ENCODE measurements at regions not wholly inside any gene's neighbourhood (a gene's known extent, or its start where the extent isn't known, plus 50 kb on each side); places are given as distances from the start of the nearest gene placed in this dataset.
"Not testable (repeated sequence)": the region's sequence is repeated elsewhere in the genome, so short reads cannot be mapped to it uniquely, and the experiment has no call there.

DNA sequence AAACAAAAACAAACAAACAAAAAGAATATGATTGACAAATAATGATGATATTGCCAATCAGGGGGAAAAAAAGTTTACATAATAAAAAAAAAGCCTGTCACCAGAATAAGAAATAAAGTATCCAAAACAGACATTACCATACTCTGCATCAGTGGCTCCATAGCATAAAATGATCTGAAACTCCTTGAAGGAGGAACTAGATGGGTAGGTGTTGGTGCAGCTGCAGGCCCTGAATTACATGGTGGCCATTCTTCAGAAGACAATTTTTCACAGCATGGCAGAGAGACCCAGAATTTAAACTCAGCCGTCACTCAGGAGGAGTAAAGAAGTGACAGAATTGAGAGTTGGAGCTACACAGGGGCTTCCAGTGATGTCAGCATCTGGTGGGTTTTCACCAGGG, 60.2 kb downstream of the GLUL start:
- no peak for FAIRE-seq

DNA sequence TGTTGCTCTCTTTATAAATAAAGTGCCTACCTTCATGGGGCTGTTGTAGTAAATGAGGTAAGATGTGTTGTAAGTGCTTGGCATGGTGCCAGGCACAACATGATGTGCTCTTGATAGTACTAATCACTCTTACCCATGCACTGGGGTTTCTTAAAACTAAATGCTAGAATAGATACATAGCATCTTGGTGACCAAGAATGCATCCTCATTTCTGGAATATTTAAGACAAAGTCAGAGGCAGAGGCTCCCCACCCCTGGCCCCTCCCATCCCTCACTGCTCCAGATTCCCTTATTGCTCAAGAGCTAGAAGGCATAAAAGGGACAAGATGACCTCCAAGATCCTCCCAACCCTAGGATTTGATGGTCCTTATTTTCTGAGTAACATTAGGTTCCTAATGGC, 61.3 kb downstream of the GLUL start:
- no peak for FAIRE-seq

DNA sequence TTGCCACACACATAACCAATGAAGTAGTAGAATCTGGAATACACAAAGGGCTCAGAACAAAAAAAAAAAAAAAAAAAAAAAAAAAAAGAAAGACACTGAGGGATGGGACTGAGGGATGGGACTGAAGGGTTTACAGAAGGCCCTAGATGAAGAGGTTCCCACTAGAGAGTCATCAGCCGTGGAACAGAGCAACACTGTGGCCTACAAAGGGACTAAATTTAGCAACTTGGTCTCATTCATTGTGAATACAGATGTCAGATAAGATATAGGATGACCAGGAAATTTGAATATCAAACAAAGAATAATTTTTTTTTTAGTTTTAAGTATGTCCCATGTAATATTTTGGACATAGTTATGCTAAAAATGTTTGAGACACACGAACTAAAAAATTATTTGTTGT, 62.1 kb downstream of the GLUL start:
- no peak for FAIRE-seq

DNA sequence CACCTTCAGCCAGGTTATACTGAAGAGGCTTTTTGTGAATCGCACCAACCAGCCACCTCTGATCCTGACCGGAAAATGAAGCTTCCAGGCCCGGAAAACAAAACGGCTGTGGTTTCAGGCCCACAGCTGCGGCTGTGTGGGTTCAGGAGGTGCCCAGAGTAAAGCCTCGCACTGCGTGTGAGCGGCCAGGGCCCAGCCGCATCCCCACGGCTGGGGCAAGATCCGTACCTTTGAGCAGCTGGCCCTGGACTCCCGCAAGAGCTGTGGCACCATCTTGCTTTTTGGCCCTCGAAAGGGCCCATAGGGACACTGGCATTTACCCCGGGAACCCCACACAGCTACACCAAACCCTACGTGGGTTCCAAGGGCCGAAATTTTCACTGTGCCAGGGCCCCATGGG, 63.0 kb downstream of the GLUL start:
- FAIRE-seq: no peak

DNA sequence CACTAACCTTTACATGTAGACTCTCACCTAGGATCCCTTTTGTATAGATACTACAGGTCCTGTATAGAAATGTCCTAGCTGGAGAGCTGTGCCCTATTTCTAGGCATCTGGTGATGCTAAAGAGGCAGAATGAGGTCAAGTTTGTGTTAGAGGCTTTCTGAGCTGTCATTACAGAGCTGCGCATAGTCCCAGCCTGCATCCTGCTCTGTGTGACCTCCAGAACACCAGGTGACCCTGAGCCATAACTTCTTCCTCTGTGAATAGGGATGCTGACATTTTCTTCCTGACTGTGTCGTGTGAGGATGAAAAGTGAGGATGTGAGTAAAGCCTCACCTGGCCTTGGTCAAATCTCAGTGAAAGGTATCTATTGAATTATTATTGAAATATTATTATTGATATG, 66.3 kb downstream of the GLUL start:
- FAIRE-seq: no peak

DNA sequence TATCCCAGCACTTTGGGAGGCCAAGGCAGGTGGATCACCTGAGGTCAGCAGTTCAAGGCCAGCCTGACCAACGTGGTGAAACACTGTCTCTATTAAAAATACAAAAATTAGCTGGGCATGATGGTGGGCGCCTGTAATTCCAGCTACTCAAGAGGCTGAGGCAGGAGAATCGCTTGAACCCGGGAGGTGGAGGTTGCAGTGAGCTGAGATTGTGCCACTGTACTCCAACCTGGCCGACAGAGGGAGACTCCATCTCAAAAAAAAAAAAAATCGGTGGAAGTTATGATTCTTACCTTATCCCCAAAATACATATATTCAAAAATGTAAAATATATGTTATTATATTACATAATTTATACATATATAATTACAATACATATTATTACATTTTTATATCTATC, 70.1 kb downstream of the GLUL start:
- FAIRE-seq: not testable (repeated sequence)

DNA sequence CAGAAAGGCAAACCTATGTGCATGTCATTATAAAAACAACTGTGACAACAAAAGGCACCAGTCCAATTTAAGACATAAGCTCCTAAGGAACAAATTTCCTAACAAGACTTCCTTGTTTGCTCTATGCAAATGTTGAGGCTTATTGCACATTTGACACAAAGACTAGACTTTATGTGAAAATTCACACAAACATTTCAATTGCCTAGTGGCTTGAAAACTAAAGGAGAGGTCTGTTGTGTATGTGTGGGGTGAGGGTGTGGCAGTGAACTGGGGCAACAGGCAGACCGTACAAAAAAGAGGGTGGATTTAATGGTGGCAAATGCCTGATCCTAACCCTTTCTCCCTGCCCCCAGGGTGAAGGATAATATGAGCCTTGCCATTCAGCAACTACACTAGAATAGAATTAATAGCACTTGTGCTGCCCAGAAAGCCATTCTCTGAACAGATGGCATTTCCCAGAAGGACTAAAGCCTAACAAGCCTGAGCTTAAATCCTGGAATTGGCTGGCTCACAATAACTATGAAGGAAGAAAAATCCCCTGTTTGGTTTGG, 73.9 kb downstream of the GLUL start:
- FAIRE-seq: no peak

DNA sequence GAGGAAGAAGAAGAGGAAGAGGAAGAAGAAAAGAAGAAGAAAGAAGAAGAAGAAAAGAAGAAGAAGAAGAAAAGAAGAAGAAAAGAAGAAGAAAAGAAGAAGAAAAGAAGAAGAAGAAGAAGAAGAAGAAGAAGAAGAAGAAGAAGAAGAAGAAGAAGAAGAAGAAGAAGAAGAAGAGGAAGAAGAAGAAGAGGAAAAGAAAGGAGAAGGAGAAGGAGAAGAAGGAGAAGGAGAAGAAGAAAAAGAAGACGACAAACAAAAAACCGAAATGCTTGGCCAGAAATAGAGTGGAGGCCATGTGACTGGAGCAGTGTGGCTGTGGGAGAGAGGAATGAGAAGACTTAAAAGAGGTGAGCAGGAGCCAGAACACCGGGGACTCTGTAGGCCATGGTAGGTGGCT, 75.1 kb downstream of the GLUL start:
- FAIRE-seq: not testable (repeated sequence)

DNA sequence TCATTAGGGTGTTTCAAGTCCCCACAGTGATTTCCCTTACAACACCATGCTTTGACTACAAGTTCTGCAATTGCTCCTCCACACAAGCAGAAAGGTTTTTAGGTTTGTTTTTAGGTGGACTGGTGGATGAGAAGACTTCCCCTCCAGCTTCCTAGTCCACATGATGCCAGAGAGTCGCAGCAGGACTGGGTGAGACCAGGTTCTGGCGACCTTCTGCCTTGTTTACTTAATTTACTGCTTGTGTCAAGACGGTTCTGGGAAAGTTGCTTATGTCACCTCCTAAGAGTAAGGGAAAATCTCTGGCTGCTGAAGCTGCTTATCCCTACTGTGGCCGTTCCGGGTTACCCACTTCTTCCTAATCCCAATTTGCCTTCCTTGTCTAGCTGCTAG, 76.4 kb downstream of the GLUL start:
- no peak for FAIRE-seq

DNA sequence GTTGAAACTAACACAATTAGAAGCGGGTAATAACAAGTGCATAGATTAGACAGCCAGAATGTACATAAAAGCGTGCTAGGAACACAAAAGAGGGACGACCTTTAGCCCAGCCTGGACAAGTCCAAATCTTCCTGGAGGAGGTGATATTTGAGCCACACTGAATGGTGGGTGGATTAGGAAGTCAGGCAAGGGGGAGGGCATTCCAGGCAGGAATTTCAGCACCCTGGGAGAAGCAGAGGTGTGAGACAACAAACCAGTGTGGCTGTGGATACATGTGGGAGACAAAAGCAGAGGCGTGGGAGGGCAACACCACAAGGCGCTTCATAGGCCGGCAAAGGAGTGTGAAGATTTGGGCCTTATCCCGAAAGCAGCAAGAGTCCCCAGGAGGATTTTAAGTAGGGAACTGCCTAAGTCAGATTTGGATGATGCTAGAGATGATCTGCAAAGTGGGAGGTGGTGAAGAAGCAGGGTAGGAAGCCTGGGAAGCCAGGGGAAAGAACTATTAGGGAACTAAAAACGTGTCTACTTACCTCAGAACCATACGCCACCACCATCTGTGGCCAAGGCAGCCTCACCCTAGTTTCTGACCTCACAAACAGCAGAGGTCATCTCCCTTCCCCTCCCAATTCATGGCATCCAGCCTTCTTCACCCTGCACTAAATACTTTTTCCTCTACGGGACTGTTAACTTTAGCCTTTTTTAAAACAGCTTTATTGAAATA, 81.8 kb downstream of the GLUL start:
- no peak for FAIRE-seq

DNA sequence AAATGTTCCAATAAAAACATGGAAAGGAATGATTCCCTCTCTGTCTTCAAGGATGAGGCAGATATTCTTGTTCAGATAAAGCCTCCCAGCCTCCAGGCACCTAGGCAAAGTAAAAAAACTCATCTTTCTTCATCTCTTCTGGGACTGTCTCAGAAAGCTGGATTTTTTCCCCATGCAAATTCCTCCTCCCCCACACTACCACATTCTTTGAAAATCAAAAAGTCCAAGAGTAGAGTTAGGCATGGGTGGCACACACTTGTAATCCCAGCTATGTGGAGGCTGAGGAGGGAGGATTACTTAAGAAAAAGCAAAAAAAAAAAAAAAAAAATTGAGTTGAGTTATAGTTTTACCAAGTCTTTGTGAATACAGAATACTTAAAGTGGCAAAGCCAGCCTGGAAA, 82.8 kb downstream of the GLUL start:
- no peak for FAIRE-seq

DNA sequence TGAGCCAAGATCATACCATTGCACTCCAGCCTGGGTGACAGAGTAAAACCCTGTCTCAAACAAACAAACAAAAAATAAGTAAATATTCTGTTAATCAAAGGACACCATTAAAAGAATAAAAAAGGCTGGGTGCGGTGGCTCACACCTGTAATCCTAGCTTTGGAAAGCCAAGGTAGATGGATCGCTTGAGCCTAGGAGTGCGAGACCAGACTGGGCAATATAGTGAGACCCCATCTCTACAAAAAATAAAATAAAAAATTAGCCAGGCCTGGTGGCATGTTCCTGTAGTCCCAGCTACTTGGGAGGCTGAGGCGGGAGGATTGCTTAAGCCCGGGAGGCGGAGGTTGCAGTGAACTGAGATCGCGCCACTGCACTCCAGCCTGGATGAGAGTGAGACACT, 84.1 kb downstream of the GLUL start:
- not testable (repeated sequence) for FAIRE-seq

DNA sequence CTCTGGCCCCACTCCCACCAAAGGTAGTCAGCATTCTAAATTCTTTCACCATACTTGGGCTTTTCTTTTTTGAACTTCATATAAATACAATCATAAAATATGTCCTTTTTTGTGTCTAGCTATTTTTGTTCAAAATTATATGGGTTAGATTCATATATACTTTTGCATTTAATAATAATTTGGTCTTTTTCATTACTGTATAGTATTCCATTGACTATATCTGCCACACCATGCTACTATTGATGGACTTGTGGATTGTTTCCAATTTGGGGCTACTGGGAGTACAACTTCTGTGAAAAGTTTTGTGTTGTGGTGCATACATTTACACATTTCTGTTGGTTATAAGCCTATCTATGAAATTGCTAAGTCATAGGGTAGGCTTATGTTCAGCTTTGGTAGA, 85.7 kb downstream of the GLUL start:
- FAIRE-seq: no peak

DNA sequence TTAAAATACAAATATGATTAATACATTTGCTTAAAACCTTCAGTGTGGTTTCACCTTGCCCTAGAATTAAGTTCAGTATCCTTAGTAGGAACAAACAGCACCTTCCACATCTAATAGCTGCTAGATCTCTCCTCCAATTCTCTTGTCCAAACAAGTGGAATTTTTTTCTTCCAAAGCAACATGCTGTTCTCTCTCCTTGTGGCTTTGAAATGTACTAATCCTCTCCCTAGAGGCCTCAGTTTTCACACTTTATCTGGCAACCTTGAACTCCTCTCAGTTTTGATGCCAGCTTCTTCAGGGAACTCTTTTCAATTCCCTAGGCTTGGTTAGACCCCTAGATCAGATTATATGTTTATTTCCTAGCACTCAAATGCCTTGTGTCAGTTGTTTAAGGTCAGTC, 87.0 kb downstream of the GLUL start:
- FAIRE-seq: no peak

DNA sequence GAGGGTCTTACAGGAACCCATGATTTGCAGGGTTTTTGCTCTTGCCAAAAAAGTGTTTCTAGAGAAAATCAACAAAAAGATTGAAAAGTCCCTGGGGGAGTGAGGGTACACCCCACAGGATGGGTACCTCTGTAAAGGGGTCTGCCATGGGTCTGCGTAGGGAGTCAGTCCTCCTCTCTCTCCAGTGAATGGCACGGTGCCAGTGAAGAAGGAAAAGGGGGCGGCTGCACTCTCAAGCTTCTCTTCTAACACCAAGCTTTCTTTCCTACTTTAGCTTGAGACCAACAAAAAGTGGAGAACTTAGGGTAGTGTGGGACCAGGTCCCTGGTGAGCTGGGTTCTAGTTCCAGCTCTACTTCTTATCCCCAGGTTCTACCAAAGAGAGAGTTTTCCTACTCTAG, 87.4 kb downstream of the GLUL start:
- FAIRE-seq: no peak

DNA sequence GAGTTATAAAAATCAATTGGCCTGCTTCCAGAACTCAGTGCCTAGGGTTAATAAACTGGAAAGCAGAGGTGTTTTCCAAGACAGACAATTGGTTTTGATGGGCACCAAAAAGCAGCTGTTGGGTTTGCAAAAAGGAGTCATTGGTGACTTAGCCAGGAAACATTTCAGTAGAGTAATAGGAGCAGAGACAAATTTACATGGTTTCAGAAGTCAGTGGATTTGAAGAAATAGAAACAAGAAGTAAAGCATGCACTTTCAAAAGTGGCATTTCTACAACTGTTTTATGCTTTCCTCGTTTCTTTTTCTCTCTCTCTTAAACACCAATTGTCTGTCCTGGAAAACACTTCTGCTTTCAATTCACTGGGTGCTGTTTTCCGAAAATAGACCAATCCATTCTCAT, 87.8 kb downstream of the GLUL start:
- FAIRE-seq: no peak

DNA sequence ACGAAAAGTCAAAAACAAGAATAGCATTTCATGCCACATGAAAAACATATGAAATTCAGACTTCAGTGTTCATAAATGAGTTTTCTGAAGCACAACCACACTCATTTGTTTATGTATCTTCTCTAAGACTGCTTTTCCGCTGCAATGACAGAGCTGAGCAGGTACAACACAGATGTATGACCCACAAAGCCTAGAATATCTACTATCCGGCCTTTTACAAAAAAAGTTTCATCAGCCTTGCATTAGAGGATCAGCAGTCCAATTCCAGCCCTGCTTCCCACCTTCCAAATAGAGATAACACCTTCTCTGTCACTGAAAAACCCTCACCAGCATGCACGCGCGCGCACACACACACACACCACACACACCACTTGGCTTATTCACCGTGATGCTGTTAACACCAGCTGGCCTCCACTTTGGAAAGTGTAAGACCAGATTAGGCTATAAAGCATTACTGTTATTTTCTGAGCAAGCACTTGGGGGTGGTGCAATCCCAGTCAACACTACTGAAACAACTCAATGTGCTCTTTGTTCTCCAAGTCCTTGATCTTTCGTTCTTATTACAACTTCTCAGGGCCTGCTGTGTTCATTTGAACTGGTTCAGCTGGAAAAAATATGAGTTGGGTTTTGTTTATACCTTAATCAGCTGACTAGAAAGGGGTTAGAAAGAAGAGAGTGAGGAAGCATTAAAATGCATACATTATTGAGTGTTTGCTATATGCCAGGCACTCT, 90.0 kb downstream of the GLUL start:
- FAIRE-seq: no peak

DNA sequence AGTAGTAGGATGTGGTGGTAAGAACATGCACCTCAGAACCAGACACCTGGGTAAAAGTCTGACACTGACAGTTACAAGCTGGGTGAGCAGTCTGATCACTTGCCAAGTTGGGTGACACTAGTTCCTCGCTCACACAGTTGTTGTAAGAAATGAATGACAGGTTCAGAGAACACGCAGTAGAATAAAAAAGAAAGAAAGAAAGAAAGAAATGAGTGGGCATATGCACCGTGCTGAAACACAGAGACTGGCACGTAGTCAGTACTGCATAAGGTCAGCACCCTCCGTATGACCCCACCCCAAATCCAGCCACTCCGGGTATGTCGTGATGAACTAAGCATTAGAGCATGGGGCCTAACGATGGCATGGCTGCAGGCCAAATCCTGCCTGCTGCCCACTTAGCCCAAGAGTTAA, 90.6 kb downstream of the GLUL start:
- FAIRE-seq: no peak

DNA sequence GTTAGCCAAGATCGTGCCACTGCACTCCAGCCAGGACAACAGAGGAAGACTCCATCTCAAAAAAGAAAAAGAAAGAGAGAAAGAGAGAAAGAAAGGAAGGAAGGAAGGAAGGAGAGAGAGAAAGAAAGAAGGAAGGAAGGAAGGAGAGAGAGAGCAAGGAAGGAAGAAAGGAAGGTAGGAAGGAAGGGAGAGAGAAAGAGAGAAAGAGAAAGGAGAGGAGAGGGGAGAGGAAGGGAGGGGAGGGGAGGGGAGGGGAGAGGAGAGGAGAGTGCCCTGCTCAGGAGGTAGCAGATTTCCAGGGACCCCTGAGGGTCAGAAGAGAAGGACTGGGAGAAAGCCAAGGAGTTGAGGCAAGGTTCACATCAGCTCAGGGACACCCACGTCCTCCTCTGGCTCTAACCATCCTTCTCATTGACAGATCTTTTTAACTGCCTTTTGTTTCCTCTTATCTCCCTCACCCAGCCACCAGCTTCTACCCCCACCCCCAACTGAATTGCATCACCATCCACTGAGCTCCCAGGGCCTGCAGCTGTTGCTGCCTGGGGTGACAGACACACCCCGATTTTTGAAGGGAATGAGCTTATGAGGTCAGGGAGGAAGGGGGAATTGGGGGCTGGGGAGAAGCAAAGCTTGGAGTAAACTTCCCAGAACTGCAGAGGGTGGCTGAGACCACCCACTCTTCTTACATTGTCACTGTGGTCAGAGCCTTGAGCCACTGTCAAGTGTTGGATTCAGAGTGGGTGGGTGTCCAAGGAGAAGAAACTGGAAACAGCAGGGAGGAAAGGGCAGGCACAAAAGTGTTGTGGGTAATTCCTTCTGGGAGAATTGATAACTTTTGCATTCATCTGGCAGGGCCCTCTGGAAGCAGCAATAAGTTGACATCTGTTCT, 91.6 kb downstream of the GLUL start:
- FAIRE-seq: no peak

DNA sequence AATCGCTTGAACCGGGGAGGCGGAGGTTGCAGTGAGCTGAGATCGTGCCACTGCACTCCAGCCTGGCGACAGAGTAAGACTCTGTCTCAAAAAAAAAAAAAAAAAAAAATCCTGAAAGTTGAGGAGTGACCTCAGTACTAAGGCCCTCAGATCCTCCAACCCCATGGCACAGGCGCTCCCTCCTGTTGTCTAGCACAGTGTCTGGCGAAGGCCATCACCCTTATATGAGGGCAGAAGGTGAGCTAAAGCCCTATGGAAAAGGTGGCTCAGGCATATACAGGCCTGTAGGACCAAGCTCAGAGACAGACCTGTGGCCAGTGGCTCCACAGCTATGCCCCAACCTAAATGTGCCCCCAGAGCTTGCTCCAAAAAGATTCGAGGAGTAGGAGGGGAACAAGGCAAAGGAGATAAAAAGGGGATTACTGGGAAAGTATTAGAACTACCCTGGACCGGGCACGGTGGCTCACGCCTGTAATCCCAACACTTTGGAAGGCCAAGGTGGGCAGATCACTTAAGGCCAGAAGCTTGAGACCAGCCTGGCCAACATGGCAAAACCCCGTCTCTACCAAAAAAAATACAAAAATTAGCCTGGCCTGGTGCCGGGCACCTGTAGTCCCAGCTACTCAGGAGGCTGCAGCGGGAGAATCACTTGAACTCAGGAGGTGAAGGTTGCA, 92.4 kb downstream of the GLUL start:
- FAIRE-seq: not testable (repeated sequence)

DNA sequence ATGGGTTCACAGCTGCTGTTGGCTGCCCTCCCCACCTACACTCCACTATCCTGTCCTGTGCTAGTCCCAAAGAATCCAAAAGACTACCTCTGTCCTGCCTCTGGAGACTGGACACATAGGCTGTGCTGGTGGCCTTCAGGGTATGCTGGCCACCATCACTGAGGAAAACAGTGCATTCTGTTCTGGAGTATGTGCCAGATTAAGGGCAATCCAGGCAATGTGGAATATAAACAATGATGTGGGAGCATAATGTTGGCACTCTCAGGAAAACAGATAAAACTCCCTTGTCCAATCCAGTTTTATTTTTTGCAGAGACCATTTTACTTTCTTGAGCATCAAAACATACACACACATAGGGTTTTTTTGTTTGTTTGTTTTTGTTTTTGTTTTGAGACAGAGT, 94.3 kb downstream of the GLUL start:
- no peak for FAIRE-seq

DNA sequence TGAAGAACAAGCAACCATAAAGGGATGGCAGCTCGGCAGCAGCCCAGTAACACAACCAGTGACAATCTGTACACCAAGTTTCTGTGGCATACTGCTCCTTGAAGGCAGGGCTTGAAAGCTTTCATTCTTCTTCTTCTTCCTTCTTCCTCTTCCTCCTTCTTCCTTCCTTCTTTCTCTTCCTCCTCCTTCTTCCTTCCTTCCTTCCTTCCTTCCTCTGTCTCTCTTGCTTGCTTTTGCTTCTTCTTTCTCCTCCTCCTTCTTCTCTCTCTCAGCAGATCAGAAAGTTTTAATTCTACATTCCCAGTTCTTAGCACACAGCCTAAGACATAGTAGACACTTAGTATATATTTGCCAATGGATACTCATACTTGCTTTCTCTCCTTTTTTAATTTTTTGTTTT, 95.9 kb downstream of the GLUL start:
- no peak for FAIRE-seq

DNA sequence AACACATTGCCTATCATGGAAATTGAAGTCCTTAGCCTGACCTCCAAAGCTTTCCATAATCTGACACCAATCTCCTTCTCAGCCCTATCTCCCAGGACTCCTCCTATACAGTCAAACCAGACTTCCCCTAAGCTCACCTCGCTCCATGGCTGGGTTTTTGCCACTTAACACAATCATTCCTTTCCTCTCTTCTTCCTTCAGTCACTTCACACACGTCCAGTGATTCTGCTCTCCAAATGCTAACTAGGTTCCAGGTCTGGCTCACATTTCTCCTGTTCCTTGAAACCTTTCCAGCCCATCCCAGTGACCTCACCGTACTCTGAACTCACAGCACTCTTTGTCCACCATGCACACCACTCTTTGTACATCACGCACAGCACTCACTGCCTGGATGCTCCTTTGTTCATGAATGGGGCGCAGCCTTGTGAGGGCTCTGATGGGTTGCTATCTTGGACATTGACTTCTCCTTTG, 98.4 kb downstream of the GLUL start:
- no peak for FAIRE-seq

Measured in colon (tissue), 2 donors.